KMS-11 (cell line): ENCODE measurements at regions not wholly inside any gene's neighbourhood (a gene's known extent, or its start where the extent isn't known, plus 50 kb on each side); places are given as distances from the start of the nearest gene placed in this dataset.

Experiments used
- H2AFZ ChIP-seq: fragments of 200-600 bp; sonication (generic); 2 replicates; pipeline ENCODE4 v1.6.1; 2016; ENCODE audit warnings: antibody characterized with exemption, mixed run types, low read depth
- H3K27ac ChIP-seq: fragments of 200-600 bp; sonication (generic); 2 replicates; pipeline ENCODE4 v1.6.1; 2016; ENCODE audit warnings: mild to moderate bottlenecking, mixed run types
- H3K27me3 ChIP-seq: fragments of 200-600 bp; sonication (generic); 2 replicates; pipeline ENCODE4 v1.6.1; 2017; ENCODE audit warnings: mild to moderate bottlenecking, low read depth, mixed run types, moderate library complexity; ENCODE audit not compliant: insufficient read depth
- H3K36me3 ChIP-seq: fragments of 200-600 bp; sonication (generic); 2 replicates; pipeline ENCODE4 v1.6.1; 2017; ENCODE audit warnings: mild to moderate bottlenecking, mixed run types; ENCODE audit not compliant: insufficient read depth
- H3K4me1 ChIP-seq: fragments of 200-600 bp; sonication (generic); 2 replicates; pipeline ENCODE4 v1.6.1; 2016; ENCODE audit warnings: mild to moderate bottlenecking, low read depth, mixed run types; ENCODE audit not compliant: poor library complexity, severe bottlenecking
- H3K4me2 ChIP-seq: fragments of 200-600 bp; sonication (generic); 2 replicates; pipeline ENCODE4 v1.7.0; 2016; ENCODE audit warnings: mild to moderate bottlenecking, mixed run types
- H3K4me3 ChIP-seq: fragments of 200-600 bp; sonication (generic); IDR thresholded peaks from 2 replicates; pipeline ENCODE4 v1.6.1; 2017; ENCODE audit warnings: low read depth, low read length, mixed read lengths; ENCODE audit not compliant: insufficient read depth
- H3K79me2 ChIP-seq: fragments of 200-600 bp; sonication (generic); 2 replicates; pipeline ENCODE4 v1.6.1; 2016; ENCODE audit warnings: low read depth, mixed run types; ENCODE audit not compliant: insufficient read depth
- H3K9ac ChIP-seq: fragments of 200-600 bp; sonication (generic); 2 replicates; pipeline ENCODE4 v1.6.1; 2016; ENCODE audit warnings: mild to moderate bottlenecking, mixed run types
- H4K20me1 ChIP-seq: fragments of 200-600 bp; sonication (generic); 2 replicates; pipeline ENCODE4 v1.6.1; 2016; ENCODE audit warnings: mild to moderate bottlenecking, mixed run types; ENCODE audit not compliant: insufficient read depth
- TF ChIP-seq, protein P1 (sequence below): fragments of 200-600 bp; sonication (generic); conservative IDR thresholded peaks from 2 replicates; pipeline ENCODE4 v1.6.1; 2017; ENCODE audit warnings: low read depth, mild to moderate bottlenecking, antibody characterized with exemption, low read length, moderate library complexity, mixed read lengths

- no peaks in the 10 kb centered on the region for H3K36me3 ChIP-seq
- H3K27ac ChIP-seq = no peak overlapping the region
- H3K4me3 ChIP-seq = no peak overlapping the region
- TF ChIP-seq, protein P1, sequence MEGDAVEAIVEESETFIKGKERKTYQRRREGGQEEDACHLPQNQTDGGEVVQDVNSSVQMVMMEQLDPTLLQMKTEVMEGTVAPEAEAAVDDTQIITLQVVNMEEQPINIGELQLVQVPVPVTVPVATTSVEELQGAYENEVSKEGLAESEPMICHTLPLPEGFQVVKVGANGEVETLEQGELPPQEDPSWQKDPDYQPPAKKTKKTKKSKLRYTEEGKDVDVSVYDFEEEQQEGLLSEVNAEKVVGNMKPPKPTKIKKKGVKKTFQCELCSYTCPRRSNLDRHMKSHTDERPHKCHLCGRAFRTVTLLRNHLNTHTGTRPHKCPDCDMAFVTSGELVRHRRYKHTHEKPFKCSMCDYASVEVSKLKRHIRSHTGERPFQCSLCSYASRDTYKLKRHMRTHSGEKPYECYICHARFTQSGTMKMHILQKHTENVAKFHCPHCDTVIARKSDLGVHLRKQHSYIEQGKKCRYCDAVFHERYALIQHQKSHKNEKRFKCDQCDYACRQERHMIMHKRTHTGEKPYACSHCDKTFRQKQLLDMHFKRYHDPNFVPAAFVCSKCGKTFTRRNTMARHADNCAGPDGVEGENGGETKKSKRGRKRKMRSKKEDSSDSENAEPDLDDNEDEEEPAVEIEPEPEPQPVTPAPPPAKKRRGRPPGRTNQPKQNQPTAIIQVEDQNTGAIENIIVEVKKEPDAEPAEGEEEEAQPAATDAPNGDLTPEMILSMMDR = no peak
- no peak overlapping the region for H3K9ac ChIP-seq
- H3K27me3 ChIP-seq = no peaks in the 10 kb centered on the region
- H2AFZ ChIP-seq = no peak overlapping the region
- no peaks in the 10 kb centered on the region for H4K20me1 ChIP-seq
- H3K4me1 ChIP-seq = no peaks in the 10 kb centered on the region
- no peaks in the 10 kb centered on the region for H3K79me2 ChIP-seq
- H3K4me2 ChIP-seq = no peak overlapping the region
Measured at GRCh38 chr4:89357787-89358186, 50.2 kb upstream of the GPRIN3 start.
